ENCODE measurements at regions not wholly inside any gene's neighbourhood (a gene's known extent, or its start where the extent isn't known, plus 50 kb on each side); places are given as distances from the start of the nearest gene placed in this dataset.

GRCh38 chr11:80553565-80553964, 1112.7 kb upstream of the TENM4 start:
- in situ Hi-C loops (cut with HindIII; ENCODE audit: low pct_unique_long_range_greater_than_20kb, low sequenced_read_pairs): no loop called here
- DNase-seq (ENCODE audit: low read depth in 1 of 2, low spot score in 1 of 2): no peak
- TF ChIP-seq JUND (IDR thresholded peaks at IDR 0.05; ENCODE audit: low read depth): no peak

GRCh38 chr11:80542704-80543103, 1101.9 kb upstream of the TENM4 start:
- in situ Hi-C loops (cut with HindIII; ENCODE audit: low pct_unique_long_range_greater_than_20kb, low sequenced_read_pairs): no loop called here
- DNase-seq (ENCODE audit: low read depth in 1 of 2, low spot score in 1 of 2): no peak
- no peak for TF ChIP-seq JUND (IDR thresholded peaks at IDR 0.05; ENCODE audit: low read depth)

GRCh38 chr11:80538040-80538439, 1097.2 kb upstream of the TENM4 start:
- in situ Hi-C loops (cut with HindIII; ENCODE audit: low pct_unique_long_range_greater_than_20kb, low sequenced_read_pairs): no loop called here
- DNase-seq (ENCODE audit: low read depth in 1 of 2, low spot score in 1 of 2): no peak
- TF ChIP-seq JUND (IDR thresholded peaks at IDR 0.05; ENCODE audit: low read depth): no peak

GRCh38 chr11:80533463-80533862, 1092.6 kb upstream of the TENM4 start:
- TF ChIP-seq JUND (IDR thresholded peaks at IDR 0.05; ENCODE audit: low read depth): no peak
- no peak for DNase-seq (ENCODE audit: low read depth in 1 of 2, low spot score in 1 of 2)
- in situ Hi-C loops (cut with HindIII; ENCODE audit: low pct_unique_long_range_greater_than_20kb, low sequenced_read_pairs): no loop called here

- no peak for DNase-seq (ENCODE audit: low read depth in 1 of 2, low spot score in 1 of 2)
- in situ Hi-C loops (cut with HindIII; ENCODE audit: low pct_unique_long_range_greater_than_20kb, low sequenced_read_pairs): no loop called here
- no peak for TF ChIP-seq JUND (IDR thresholded peaks at IDR 0.05; ENCODE audit: low read depth)
Observed at GRCh38 chr11:80532633-80533232, 1091.9 kb upstream of the TENM4 start.

GRCh38 chr11:80529726-80530125, 1088.9 kb upstream of the TENM4 start:
- no peak for TF ChIP-seq JUND (IDR thresholded peaks at IDR 0.05; ENCODE audit: low read depth)
- in situ Hi-C loops (cut with HindIII; ENCODE audit: low pct_unique_long_range_greater_than_20kb, low sequenced_read_pairs): no loop called here
- DNase-seq (ENCODE audit: low read depth in 1 of 2, low spot score in 1 of 2): no peak

GRCh38 chr11:80525663-80526405, 1085.0 kb upstream of the TENM4 start:
- TF ChIP-seq JUND (IDR thresholded peaks at IDR 0.05; ENCODE audit: low read depth): no peak
- in situ Hi-C loops (cut with HindIII; ENCODE audit: low pct_unique_long_range_greater_than_20kb, low sequenced_read_pairs): no loop called here
- no peak for DNase-seq (ENCODE audit: low read depth in 1 of 2, low spot score in 1 of 2)

GRCh38 chr11:80524349-80524748, 1083.5 kb upstream of the TENM4 start:
- no peak for DNase-seq (ENCODE audit: low read depth in 1 of 2, low spot score in 1 of 2)
- no peak for TF ChIP-seq JUND (IDR thresholded peaks at IDR 0.05; ENCODE audit: low read depth)
- in situ Hi-C loops (cut with HindIII; ENCODE audit: low pct_unique_long_range_greater_than_20kb, low sequenced_read_pairs): no loop called here

GRCh38 chr11:80523057-80523456, 1082.2 kb upstream of the TENM4 start:
- no peak for DNase-seq (ENCODE audit: low read depth in 1 of 2, low spot score in 1 of 2)
- no peak for TF ChIP-seq JUND (IDR thresholded peaks at IDR 0.05; ENCODE audit: low read depth)
- in situ Hi-C loops (cut with HindIII; ENCODE audit: low pct_unique_long_range_greater_than_20kb, low sequenced_read_pairs): no loop called here

GRCh38 chr11:80521592-80521991, 1080.8 kb upstream of the TENM4 start:
- no peak for TF ChIP-seq JUND (IDR thresholded peaks at IDR 0.05; ENCODE audit: low read depth)
- in situ Hi-C loops (cut with HindIII; ENCODE audit: low pct_unique_long_range_greater_than_20kb, low sequenced_read_pairs): no loop called here
- peak in 1 of 2 experiments; percentile 22 for DNase-seq (ENCODE audit: low read depth in 1 of 2, low spot score in 1 of 2)

- in situ Hi-C loops (cut with HindIII; ENCODE audit: low pct_unique_long_range_greater_than_20kb, low sequenced_read_pairs): no loop called here
- TF ChIP-seq JUND (IDR thresholded peaks at IDR 0.05; ENCODE audit: low read depth): no peak
- no peak for DNase-seq (ENCODE audit: low read depth in 1 of 2, low spot score in 1 of 2)
Observed at GRCh38 chr11:80520507-80520887, 1079.7 kb upstream of the TENM4 start.

GRCh38 chr11:80519596-80520506, 1079.0 kb upstream of the TENM4 start:
- TF ChIP-seq JUND (IDR thresholded peaks at IDR 0.05; ENCODE audit: low read depth): no peak
- DNase-seq (ENCODE audit: low read depth in 1 of 2, low spot score in 1 of 2): no peak
- in situ Hi-C loops (cut with HindIII; ENCODE audit: low pct_unique_long_range_greater_than_20kb, low sequenced_read_pairs): no loop called here

- no peak for DNase-seq (ENCODE audit: low read depth in 1 of 2, low spot score in 1 of 2)
- in situ Hi-C loops (cut with HindIII; ENCODE audit: low pct_unique_long_range_greater_than_20kb, low sequenced_read_pairs): no loop called here
- no peak for TF ChIP-seq JUND (IDR thresholded peaks at IDR 0.05; ENCODE audit: low read depth)
Observed at GRCh38 chr11:80517701-80518100, 1076.9 kb upstream of the TENM4 start.
